ENCODE measurements at regions not wholly inside any gene's neighbourhood (a gene's known extent, or its start where the extent isn't known, plus 50 kb on each side); places are given as distances from the start of the nearest gene placed in this dataset.

DNA sequence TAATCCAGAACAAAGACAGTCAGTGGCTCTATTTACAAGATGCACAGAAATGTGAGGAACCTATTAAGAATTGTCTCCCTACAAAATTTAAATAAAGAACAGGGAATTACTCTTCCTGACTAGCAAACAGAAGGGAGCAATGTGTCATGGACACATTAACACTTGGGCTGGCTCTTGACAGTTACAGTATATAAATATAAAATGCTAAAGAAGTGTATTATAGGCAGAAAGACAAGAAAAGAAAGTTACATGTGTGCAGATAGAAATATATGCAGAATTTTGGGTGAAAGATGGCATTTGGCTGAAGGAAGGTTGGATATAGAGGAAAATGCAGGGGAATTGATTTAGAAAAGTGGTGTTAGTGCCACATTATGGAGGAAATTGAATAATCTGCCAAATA, 2257.1 kb upstream of the ACO1 start:
- no peak for DNase-seq (ENCODE audit: low read depth)
- Histone ChIP-seq H3K36me3 (ENCODE audit: control insufficient read depth, insufficient read depth, low read length) (no peaks in the 10 kb centered on the region), H3K4me3 (ENCODE audit: low read depth, low read length) (no peak overlapping the region), H3K27me3 (ENCODE audit: control insufficient read depth, insufficient read depth, low read length) (no peaks in the 10 kb centered on the region)
- no peak for TF ChIP-seq CTCF (IDR thresholded peaks at IDR 0.05; ENCODE audit: insufficient read depth, low read length, poor library complexity, severe bottlenecking)

- TF ChIP-seq CTCF (IDR thresholded peaks at IDR 0.05; ENCODE audit: insufficient read depth, low read length, poor library complexity, severe bottlenecking), result no peak
- Histone ChIP-seq H3K36me3 (ENCODE audit: control insufficient read depth, insufficient read depth, low read length) (no peaks in the 10 kb centered on the region), H3K27me3 (ENCODE audit: control insufficient read depth, insufficient read depth, low read length) (no peaks in the 10 kb centered on the region), H3K4me3 (ENCODE audit: low read depth, low read length) (no peak overlapping the region)
- no peak for DNase-seq (ENCODE audit: low read depth)
Observed at GRCh38 chr9:30140407-30140806, 2244.0 kb upstream of the ACO1 start.

GRCh38 chr9:30160570-30160969, 2223.9 kb upstream of the ACO1 start:
- H3K36me3 ChIP-seq (ENCODE audit: control insufficient read depth, insufficient read depth, low read length), result no peaks in the 10 kb centered on the region
- no peak for TF ChIP-seq CTCF (IDR thresholded peaks at IDR 0.05; ENCODE audit: insufficient read depth, low read length, poor library complexity, severe bottlenecking)
- DNase-seq (ENCODE audit: low read depth), result no peak
- no peaks in the 10 kb centered on the region for H3K27me3 ChIP-seq (ENCODE audit: control insufficient read depth, insufficient read depth, low read length)
- H3K4me3 ChIP-seq (ENCODE audit: low read depth, low read length), result no peak overlapping the region

DNA sequence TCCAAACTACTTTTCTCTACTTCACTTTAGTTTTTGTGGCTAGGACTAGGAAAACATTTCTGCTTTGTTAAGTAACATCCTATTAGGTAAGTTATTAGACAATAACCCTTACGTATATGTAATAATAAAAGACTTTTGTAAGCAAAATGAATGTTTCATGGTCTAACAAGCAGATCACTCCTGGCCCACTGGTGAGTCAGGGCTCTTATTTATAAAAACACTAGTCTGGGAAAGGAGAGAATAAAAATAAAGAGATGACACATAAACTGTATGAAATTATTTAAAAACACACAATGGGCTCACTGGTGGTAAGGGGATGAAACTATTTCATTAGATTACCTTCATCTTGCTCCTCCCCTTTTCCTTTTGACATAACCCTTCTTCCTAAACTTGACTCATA, 2212.2 kb upstream of the ACO1 start:
- DNase-seq (ENCODE audit: low read depth), result peak; percentile 59
- H3K36me3 ChIP-seq (ENCODE audit: control insufficient read depth, insufficient read depth, low read length), result no peaks in the 10 kb centered on the region
- H3K27me3 ChIP-seq (ENCODE audit: control insufficient read depth, insufficient read depth, low read length), result no peaks in the 10 kb centered on the region
- TF ChIP-seq CTCF (IDR thresholded peaks at IDR 0.05; ENCODE audit: insufficient read depth, low read length, poor library complexity, severe bottlenecking), result no peak
- no peak overlapping the region for H3K4me3 ChIP-seq (ENCODE audit: low read depth, low read length)

DNA sequence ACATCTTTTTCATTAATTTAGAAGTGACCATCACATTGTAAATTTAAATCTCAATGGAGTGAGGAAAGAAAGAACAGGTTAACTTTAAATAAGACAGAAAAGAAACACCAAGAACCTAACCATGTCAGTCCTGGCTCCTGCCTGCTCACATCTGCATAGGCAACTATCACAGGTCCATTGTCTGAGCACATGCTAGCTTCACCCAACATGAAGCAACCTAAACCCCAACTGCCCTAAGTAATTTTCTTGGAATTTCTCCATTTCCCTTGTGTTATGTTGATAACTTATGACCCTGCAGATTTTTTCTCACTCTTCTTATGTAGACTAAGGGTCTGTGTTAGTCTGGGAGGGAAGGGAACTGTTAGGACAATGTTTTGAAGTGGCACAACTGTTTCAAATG, 2205.8 kb upstream of the ACO1 start:
- no peak for DNase-seq (ENCODE audit: low read depth)
- TF ChIP-seq CTCF (IDR thresholded peaks at IDR 0.05; ENCODE audit: insufficient read depth, low read length, poor library complexity, severe bottlenecking), result no peak
- Histone ChIP-seq H3K27me3 (ENCODE audit: control insufficient read depth, insufficient read depth, low read length) (no peaks in the 10 kb centered on the region), H3K4me3 (ENCODE audit: low read depth, low read length) (no peak overlapping the region), H3K36me3 (ENCODE audit: control insufficient read depth, insufficient read depth, low read length) (no peaks in the 10 kb centered on the region)

DNA sequence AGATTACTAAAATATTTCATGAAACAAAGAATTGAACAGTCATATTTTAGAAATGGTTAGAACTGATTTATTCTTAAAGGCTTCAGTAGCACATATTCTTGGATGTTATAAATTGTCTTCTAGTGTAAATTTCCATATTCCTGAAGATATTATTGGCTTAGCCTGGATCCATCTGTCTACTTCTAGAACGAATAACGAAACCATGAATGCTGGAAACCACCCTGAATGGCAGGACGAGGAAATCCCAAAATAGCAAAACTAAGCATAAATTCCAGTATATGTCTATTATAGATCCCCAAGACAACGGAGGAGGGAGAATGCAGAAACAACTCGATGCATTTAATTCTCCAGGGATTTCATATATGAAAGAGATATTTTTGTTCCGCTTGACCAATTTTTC, 2191.0 kb upstream of the ACO1 start:
- no peak for DNase-seq (ENCODE audit: low read depth)
- TF ChIP-seq CTCF (IDR thresholded peaks at IDR 0.05; ENCODE audit: insufficient read depth, low read length, poor library complexity, severe bottlenecking), result no peak
- Histone ChIP-seq H3K4me3 (ENCODE audit: low read depth, low read length) (no peak overlapping the region), H3K27me3 (ENCODE audit: control insufficient read depth, insufficient read depth, low read length) (no peaks in the 10 kb centered on the region), H3K36me3 (ENCODE audit: control insufficient read depth, insufficient read depth, low read length) (no peaks in the 10 kb centered on the region)

Data from kidney epithelial cell (primary cell).